NCI-H748 (cell line): ENCODE measurements at regions not wholly inside any gene's neighbourhood (a gene's known extent, or its start where the extent isn't known, plus 50 kb on each side); places are given as distances from the start of the nearest gene placed in this dataset.
"Not testable (repeated sequence)": the region's sequence is repeated elsewhere in the genome, so short reads cannot be mapped to it uniquely, and the experiment has no call there.

ENCODE experiments used
- DNase-seq: peaks from one replicate; lab custom pipeline; 2025; ENCODE audit not compliant: unreplicated experiment; lab: John Stamatoyannopoulos, UW

- no peak for DNase-seq
These were observed 117.9 kb downstream of the GPCPD1 start for GRCh38 chr20:5492937-5493336.

- DNase-seq: no peak
These were observed 119.4 kb downstream of the GPCPD1 start for GRCh38 chr20:5491455-5491854.

GRCh38 chr20:5489601-5490000 lies 121.2 kb downstream of the GPCPD1 start:
- no peak for DNase-seq

GRCh38 chr20:5488823-5489222 lies 122.0 kb downstream of the GPCPD1 start:
- DNase-seq: no peak

- DNase-seq: no peak
These were observed 124.3 kb downstream of the GPCPD1 start for GRCh38 chr20:5486377-5487054.

GRCh38 chr20:5484926-5485325 lies 125.9 kb downstream of the GPCPD1 start:
- peak; percentile 68 for DNase-seq

GRCh38 chr20:5484346-5484745 lies 126.5 kb downstream of the GPCPD1 start:
- no peak for DNase-seq

- no peak for DNase-seq
These were observed 128.0 kb downstream of the GPCPD1 start for GRCh38 chr20:5482791-5483190.

GRCh38 chr20:5481872-5482271 lies 128.9 kb downstream of the GPCPD1 start:
- no peak for DNase-seq

- DNase-seq: peak; percentile 100
These were observed 129.8 kb downstream of the GPCPD1 start for GRCh38 chr20:5480824-5481600.

GRCh38 chr20:5474646-5475550 lies 135.9 kb downstream of the GPCPD1 start:
- DNase-seq: no peak

- DNase-seq: not testable (repeated sequence)
These were observed 138.9 kb downstream of the GPCPD1 start for GRCh38 chr20:5471866-5472265.

- DNase-seq: no peak
These were observed 139.4 kb downstream of the GPCPD1 start for GRCh38 chr20:5471368-5471767.

- DNase-seq: no peak
These were observed 139.9 kb downstream of the GPCPD1 start for GRCh38 chr20:5470943-5471342.

- DNase-seq: no peak
These were observed 140.3 kb downstream of the GPCPD1 start for GRCh38 chr20:5470458-5470857.

GRCh38 chr20:5469111-5469510 lies 141.7 kb downstream of the GPCPD1 start:
- no peak for DNase-seq

GRCh38 chr20:5467086-5467485 lies 143.7 kb downstream of the GPCPD1 start:
- DNase-seq: no peak

GRCh38 chr20:5465604-5465927 lies 145.2 kb downstream of the GPCPD1 start:
- no peak for DNase-seq

GRCh38 chr20:5464901-5465603 lies 145.8 kb downstream of the GPCPD1 start:
- no peak for DNase-seq

- no peak for DNase-seq
These were observed 146.4 kb upstream of the PROKR2 start for GRCh38 chr20:5463007-5463686.
